MCF 10A (cell line): ENCODE measurements at regions not wholly inside any gene's neighbourhood (a gene's known extent, or its start where the extent isn't known, plus 50 kb on each side); places are given as distances from the start of the nearest gene placed in this dataset.

Experiments
- BruUV-seq: library from RNA; stranded (reverse); fragments of 400-500 nt; replicated peaks from 2 replicates; lab custom pipeline; 2021; lab: Mats Ljungman, UMichigan
- CTCF ChIA-PET: fragments of 300-600 bp; sonication (Branson Sonifier 250); formaldehyde crosslinking; extraction: SDS; loops from one replicate; lab custom pipeline; 2021; ENCODE audit warnings: antibody characterized with exemption, inconsistent platforms; lab: Yijun Ruan, JAX
- POLR2A ChIA-PET: fragments of 300-600, 350-650 bp; sonication (Branson Sonifier 250); formaldehyde crosslinking; extraction: SDS; loops from one replicate; lab custom pipeline; 2020; ENCODE audit warnings: antibody characterized with exemption, inconsistent platforms; lab: Yijun Ruan, JAX
- DNase-seq: peaks from one replicate; pipeline ENCODE4 v3.0.0-alpha.2; 2018; ENCODE audit not compliant: unreplicated experiment
- H3K27ac Mint-ChIP-seq: one replicate; pipeline ENCODE4 v1.8.0; 2022; ENCODE audit warnings: mild to moderate bottlenecking, low read depth, mixed read lengths; ENCODE audit not compliant: unreplicated experiment
- H3K27me3 Mint-ChIP-seq: one replicate; pipeline ENCODE4 v1.8.0; 2022; ENCODE audit warnings: mixed read lengths; ENCODE audit not compliant: insufficient read depth, unreplicated experiment
- H3K36me3 Mint-ChIP-seq: one replicate; pipeline ENCODE4 v1.8.0; 2022; ENCODE audit warnings: mild to moderate bottlenecking, moderate library complexity, mixed read lengths; ENCODE audit not compliant: insufficient read depth, unreplicated experiment
- H3K4me1 Mint-ChIP-seq: one replicate; pipeline ENCODE4 v1.8.0; 2022; ENCODE audit warnings: mixed read lengths; ENCODE audit not compliant: insufficient read depth, unreplicated experiment
- H3K4me3 Mint-ChIP-seq: one replicate; pipeline ENCODE4 v1.8.0; 2022; ENCODE audit warnings: mild to moderate bottlenecking, moderate library complexity, mixed read lengths; ENCODE audit not compliant: unreplicated experiment
- H3K9me3 Mint-ChIP-seq: one replicate; pipeline ENCODE4 v1.8.0; 2022; ENCODE audit warnings: mixed read lengths; ENCODE audit not compliant: unreplicated experiment
- CTCF ChIP-seq: fragments of 200-600 bp; IDR thresholded peaks from one replicate; pipeline ENCODE4 v1.8.0; 2022; ENCODE audit warnings: antibody characterized with exemption, mild to moderate bottlenecking; ENCODE audit not compliant: unreplicated experiment
- intact Hi-C: fragments of 100-400 bp; cut with micrococcal nuclease; formaldehyde crosslinking; loops from 2 replicates; pipeline ENCODE4 v1.14.1; 2022

GRCh38 chr6:105844275-105844883 is 241.8 kb upstream of the PRDM1 start:
- no TSS peak for BruUV-seq
- no peaks in the 10 kb centered on the region for H3K9me3 Mint-ChIP-seq
- no peaks in the 10 kb centered on the region for H3K36me3 Mint-ChIP-seq
- CTCF ChIA-PET: interaction anchor here (0.7 kb wide), 1 partner anchor 325 kb away, joined by 3 read pairs; no protein-coding TSS in a partner anchor
- no peak overlapping the region for H3K27ac Mint-ChIP-seq
- POLR2A ChIA-PET: interaction anchor here (0.8 kb wide), 1 partner anchor 11 kb away, joined by 3 read pairs; no protein-coding TSS in a partner anchor
- no peak overlapping the region for H3K4me3 Mint-ChIP-seq
- intact Hi-C loops: no loop called here
- no peak for DNase-seq
- H3K4me1 Mint-ChIP-seq: no peaks in the 10 kb centered on the region
- no peaks in the 10 kb centered on the region for H3K27me3 Mint-ChIP-seq
- no peak for TF ChIP-seq CTCF

DNA sequence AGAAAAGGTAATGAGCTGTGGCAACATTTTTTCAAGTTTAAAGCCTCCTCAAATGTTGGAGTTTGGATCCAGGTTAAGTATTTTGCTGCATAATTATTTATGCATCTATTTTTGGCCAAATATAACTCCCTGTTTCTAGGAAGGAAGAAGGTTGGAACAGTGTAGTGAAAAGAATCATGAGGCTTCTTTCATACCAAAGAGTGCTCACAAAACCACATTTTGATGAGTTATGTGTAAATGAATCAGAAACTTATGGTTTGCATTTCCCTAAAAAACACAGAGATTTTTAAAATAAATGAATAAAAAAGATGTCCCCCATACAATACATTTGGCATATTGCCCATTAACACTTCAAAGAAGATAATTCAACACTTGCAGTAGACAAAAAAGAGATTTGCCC is 246.9 kb upstream of the PRDM1 start:
- no peak overlapping the region for H3K27ac Mint-ChIP-seq
- H3K9me3 Mint-ChIP-seq: no peaks in the 10 kb centered on the region
- H3K27me3 Mint-ChIP-seq: no peaks in the 10 kb centered on the region
- CTCF ChIA-PET: no interaction called here
- DNase-seq: no peak
- TF ChIP-seq CTCF: no peak
- intact Hi-C loops: no loop called here
- no TSS peak for BruUV-seq
- POLR2A ChIA-PET: no interaction called here
- H3K4me3 Mint-ChIP-seq: no peak overlapping the region
- no peaks in the 10 kb centered on the region for H3K36me3 Mint-ChIP-seq
- no peaks in the 10 kb centered on the region for H3K4me1 Mint-ChIP-seq

- ChIA-PET CTCF (no interaction called here), POLR2A (no interaction called here)
- H3K4me1 Mint-ChIP-seq: peaks cover 5% of the 10 kb centered on the region
- no TSS peak for BruUV-seq
- intact Hi-C loops: no loop called here
- H3K36me3 Mint-ChIP-seq: no peaks in the 10 kb centered on the region
- TF ChIP-seq CTCF: no peak
- H3K4me3 Mint-ChIP-seq: no peak overlapping the region
- H3K27me3 Mint-ChIP-seq: no peaks in the 10 kb centered on the region
- no peak for DNase-seq
- H3K9me3 Mint-ChIP-seq: no peaks in the 10 kb centered on the region
- no peak overlapping the region for H3K27ac Mint-ChIP-seq
These were observed 248.0 kb upstream of the PRDM1 start for GRCh38 chr6:105838171-105838570.

DNA sequence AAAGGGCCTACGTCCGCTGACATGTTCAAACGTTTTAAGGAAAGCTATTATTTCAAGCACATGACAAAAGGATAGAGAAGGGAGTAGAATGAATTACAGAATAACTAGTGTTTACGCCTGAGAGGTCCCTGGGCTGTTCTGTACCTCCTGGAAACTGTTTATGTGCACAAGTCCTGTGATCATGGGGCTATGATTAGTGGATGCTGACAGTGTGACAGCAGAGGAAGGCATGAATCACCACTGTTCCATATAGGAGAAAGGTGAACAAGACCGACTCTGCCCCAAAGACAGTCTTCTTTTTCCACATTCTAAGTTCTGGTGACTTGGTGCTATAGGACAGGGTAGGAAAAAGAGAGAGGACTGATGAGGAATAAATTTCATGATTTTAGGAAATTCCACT is 249.2 kb upstream of the PRDM1 start:
- POLR2A ChIA-PET: no interaction called here
- TF ChIP-seq CTCF: no peak
- BruUV-seq: no TSS peak
- Mint-ChIP-seq H3K27me3 (no peaks in the 10 kb centered on the region), H3K4me1 (peaks cover 14% of the 10 kb centered on the region), H3K36me3 (no peaks in the 10 kb centered on the region), H3K9me3 (no peaks in the 10 kb centered on the region), H3K27ac (no peak overlapping the region), H3K4me3 (no peak overlapping the region)
- no peak for DNase-seq
- CTCF ChIA-PET: interaction anchor here (0.6 to 1.0 kb wide), 2 partner anchors 18 to 414 kb away, joined by 3 read pairs; no protein-coding TSS in a partner anchor
- intact Hi-C loops: no loop called here
